ENCODE measurements at regions not wholly inside any gene's neighbourhood (a gene's known extent, or its start where the extent isn't known, plus 50 kb on each side); places are given as distances from the start of the nearest gene placed in this dataset.

DNA sequence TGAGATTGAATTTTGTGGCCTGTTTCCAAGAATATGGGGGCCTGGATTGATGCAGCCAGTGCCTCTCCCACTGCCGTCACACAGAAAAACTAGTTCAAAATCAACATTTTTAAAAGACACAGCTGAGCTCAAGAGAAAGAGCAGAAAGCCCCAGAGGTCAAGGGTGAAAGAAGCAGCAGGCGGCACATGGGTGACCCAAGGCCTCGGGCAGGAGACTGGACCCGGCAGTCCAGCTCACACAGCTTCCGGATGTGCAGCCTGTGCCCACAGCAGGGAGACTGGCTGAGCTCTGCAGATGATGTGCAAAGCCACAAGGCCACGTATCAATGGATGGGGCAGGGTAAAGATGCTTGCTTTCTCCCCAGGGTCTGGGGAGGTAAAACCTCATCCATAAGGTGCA lies 50.4 kb upstream of the RNF32 start:
- H3K4me1 Mint-ChIP-seq (ENCODE audit: low read depth) = no peaks in the 10 kb centered on the region
- POLR2A ChIA-PET = no interaction called here

GRCh38 chr7:156589808-156590207 lies 50.8 kb upstream of the RNF32 start:
- Mint-ChIP-seq H3K27me3 (ENCODE audit: low read depth) (peaks cover 9% of the 10 kb centered on the region), H3K27ac (no peak overlapping the region), H3K36me3 (ENCODE audit: low read depth) (no peaks in the 10 kb centered on the region), H3K4me3 (no peak overlapping the region), H3K9me3 (ENCODE audit: insufficient read depth) (peaks cover 9% of the 10 kb centered on the region), H3K4me1 (ENCODE audit: low read depth) (no peaks in the 10 kb centered on the region)
- no peak for ATAC-seq
- DNase-seq = no peak
- ChIA-PET CTCF (no interaction called here), POLR2A (no interaction called here)

More for the DNA sequence above, 50.4 kb upstream of the RNF32 start:
- H3K27me3 Mint-ChIP-seq (ENCODE audit: low read depth) = peaks cover 7% of the 10 kb centered on the region
- peaks cover 9% of the 10 kb centered on the region for H3K9me3 Mint-ChIP-seq (ENCODE audit: insufficient read depth)
- CTCF ChIA-PET = no interaction called here
- no peak for ATAC-seq
- no peak overlapping the region for H3K27ac Mint-ChIP-seq
- H3K4me3 Mint-ChIP-seq = no peak overlapping the region
- DNase-seq = no peak
- no peaks in the 10 kb centered on the region for H3K36me3 Mint-ChIP-seq (ENCODE audit: low read depth)

- peaks cover 9% of the 10 kb centered on the region for H3K27me3 Mint-ChIP-seq (ENCODE audit: low read depth)
- no peak overlapping the region for H3K27ac Mint-ChIP-seq
- DNase-seq = no peak
- H3K4me3 Mint-ChIP-seq = no peak overlapping the region
- ChIA-PET CTCF (no interaction called here), POLR2A (no interaction called here)
- H3K36me3 Mint-ChIP-seq (ENCODE audit: low read depth) = no peaks in the 10 kb centered on the region
- no peaks in the 10 kb centered on the region for H3K9me3 Mint-ChIP-seq (ENCODE audit: insufficient read depth)
- ATAC-seq = no peak
- no peaks in the 10 kb centered on the region for H3K4me1 Mint-ChIP-seq (ENCODE audit: low read depth)
Observed at GRCh38 chr7:156585926-156586325, 54.6 kb upstream of the RNF32 start.

DNA sequence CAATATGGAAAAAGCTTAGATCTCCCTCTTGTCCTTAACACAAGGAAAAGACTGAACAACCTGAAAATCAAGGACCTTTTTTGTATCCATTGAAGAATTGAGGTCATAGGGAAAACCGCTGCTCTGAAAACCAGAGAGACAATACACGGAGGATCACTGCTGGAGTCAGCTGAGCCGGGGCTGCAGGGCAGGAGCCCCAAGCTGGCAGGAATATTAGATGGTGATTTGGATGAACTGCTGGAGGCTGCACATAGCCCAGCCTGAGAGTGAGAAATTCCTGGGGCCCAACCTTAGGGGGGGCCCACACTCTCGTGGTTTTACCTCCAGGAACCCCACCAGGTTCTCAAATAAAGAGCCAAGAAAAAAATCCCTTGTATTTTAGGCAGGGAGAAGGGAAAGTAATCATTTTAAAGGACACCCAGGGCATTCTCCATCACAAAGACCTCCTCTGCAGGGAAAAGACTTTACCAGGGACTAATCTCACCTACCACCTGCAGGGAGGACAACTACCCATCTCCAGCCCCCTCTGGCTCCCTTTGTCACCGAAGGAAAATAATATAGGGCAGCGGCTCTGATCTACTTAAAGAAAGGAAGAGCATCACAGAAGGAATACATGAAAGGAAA lies 55.4 kb upstream of the RNF32 start:
- H3K9me3 Mint-ChIP-seq (ENCODE audit: insufficient read depth) = no peaks in the 10 kb centered on the region
- no peak overlapping the region for H3K27ac Mint-ChIP-seq
- H3K27me3 Mint-ChIP-seq (ENCODE audit: low read depth) = peaks cover 11% of the 10 kb centered on the region
- no peaks in the 10 kb centered on the region for H3K4me1 Mint-ChIP-seq (ENCODE audit: low read depth)
- CTCF ChIA-PET = no interaction called here
- ATAC-seq = no peak
- no peak for DNase-seq
- no peaks in the 10 kb centered on the region for H3K36me3 Mint-ChIP-seq (ENCODE audit: low read depth)
- no peak overlapping the region for H3K4me3 Mint-ChIP-seq
- POLR2A ChIA-PET = no interaction called here

DNA sequence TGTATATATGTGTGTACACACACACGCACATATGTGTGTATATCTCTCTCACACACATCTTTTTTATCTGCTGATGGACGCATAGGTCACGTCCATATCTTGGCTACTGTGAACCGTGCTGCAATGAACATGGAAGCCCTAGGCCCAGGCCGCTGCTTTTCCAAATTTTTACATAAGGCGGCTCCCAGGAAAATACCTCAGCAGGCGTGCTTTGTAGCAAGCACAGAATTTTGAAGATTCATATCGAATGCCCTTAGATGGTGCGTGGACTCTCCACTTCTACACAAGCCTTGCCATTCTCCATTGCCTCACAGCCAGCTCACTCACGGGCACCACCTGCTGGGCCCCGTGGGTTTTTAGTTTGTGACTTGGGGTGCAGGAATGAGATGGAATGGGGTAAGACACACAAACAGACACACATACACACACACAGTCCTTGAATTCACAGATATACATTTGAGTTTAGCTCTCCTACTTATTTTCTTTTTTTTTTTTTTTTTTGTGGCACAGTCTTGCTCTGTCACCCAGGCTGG lies 57.9 kb upstream of the RNF32 start:
- H3K27ac Mint-ChIP-seq = no peak overlapping the region
- no peak for ATAC-seq
- POLR2A ChIA-PET = no interaction called here
- H3K27me3 Mint-ChIP-seq (ENCODE audit: low read depth) = peaks cover 11% of the 10 kb centered on the region
- H3K9me3 Mint-ChIP-seq (ENCODE audit: insufficient read depth) = no peaks in the 10 kb centered on the region
- CTCF ChIA-PET = no interaction called here
- H3K36me3 Mint-ChIP-seq (ENCODE audit: low read depth) = no peaks in the 10 kb centered on the region
- no peak overlapping the region for H3K4me3 Mint-ChIP-seq
- no peaks in the 10 kb centered on the region for H3K4me1 Mint-ChIP-seq (ENCODE audit: low read depth)
- DNase-seq = no peak

DNA sequence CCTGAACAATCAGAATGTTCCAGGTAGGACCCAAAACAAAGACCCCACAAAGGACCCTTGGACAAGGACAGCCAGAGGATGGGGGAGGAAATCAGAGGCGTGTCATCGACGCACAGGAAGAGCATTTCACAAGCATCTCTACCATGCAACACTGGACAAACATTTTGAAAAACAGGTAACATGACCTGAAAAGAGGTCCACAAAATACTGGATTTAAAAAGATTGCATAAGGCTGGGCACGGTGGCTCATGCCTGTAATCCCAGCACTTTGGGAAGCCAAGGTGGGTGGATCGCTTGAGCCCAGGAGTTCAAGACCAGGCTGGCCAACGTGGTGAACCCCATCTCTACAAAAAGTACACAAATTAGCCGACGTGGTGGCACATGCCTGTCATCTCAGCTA lies 60.5 kb upstream of the RNF32 start:
- H3K9me3 Mint-ChIP-seq (ENCODE audit: insufficient read depth) = no peaks in the 10 kb centered on the region
- no peak for DNase-seq
- ChIA-PET CTCF (no interaction called here), POLR2A (no interaction called here)
- H3K36me3 Mint-ChIP-seq (ENCODE audit: low read depth) = no peaks in the 10 kb centered on the region
- peaks cover 11% of the 10 kb centered on the region for H3K27me3 Mint-ChIP-seq (ENCODE audit: low read depth)
- no peak overlapping the region for H3K27ac Mint-ChIP-seq
- H3K4me1 Mint-ChIP-seq (ENCODE audit: low read depth) = no peaks in the 10 kb centered on the region
- H3K4me3 Mint-ChIP-seq = no peak overlapping the region
- ATAC-seq = no peak

- no peak overlapping the region for H3K27ac Mint-ChIP-seq
- H3K27me3 Mint-ChIP-seq (ENCODE audit: low read depth) = peaks cover 14% of the 10 kb centered on the region
- ChIA-PET CTCF (no interaction called here), POLR2A (no interaction called here)
- no peaks in the 10 kb centered on the region for H3K4me1 Mint-ChIP-seq (ENCODE audit: low read depth)
- H3K4me3 Mint-ChIP-seq = no peak overlapping the region
- ATAC-seq (no peak), DNase-seq (no peak)
- no peaks in the 10 kb centered on the region for H3K36me3 Mint-ChIP-seq (ENCODE audit: low read depth)
- no peaks in the 10 kb centered on the region for H3K9me3 Mint-ChIP-seq (ENCODE audit: insufficient read depth)
Observed at GRCh38 chr7:156579566-156579965, 61.0 kb upstream of the RNF32 start.

DNA sequence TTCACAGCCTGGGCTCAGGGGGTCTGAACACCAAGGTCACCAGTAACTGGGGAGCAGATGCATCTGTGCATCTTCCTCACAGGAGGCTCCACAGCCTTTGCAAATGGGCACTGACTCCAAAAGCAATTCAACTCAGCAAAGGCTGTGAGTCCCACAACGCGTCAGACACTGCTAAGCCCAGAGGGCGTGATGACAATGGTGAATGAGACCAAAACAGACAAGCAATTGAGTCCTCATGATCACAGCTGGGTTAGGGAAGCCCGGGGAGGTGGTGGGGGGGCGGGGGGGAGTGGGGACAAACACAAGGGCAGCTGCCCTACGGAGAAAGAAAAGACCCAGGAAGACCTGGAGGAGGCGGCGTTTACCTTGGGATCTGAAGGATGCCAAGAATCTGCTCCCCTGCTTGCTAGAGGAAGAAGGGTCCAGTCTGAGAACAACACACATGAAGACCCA lies 61.6 kb upstream of the RNF32 start:
- POLR2A ChIA-PET = no interaction called here
- Mint-ChIP-seq H3K9me3 (ENCODE audit: insufficient read depth) (no peaks in the 10 kb centered on the region), H3K36me3 (ENCODE audit: low read depth) (no peaks in the 10 kb centered on the region), H3K27me3 (ENCODE audit: low read depth) (peaks cover 13% of the 10 kb centered on the region), H3K27ac (no peak overlapping the region), H3K4me3 (no peak overlapping the region), H3K4me1 (ENCODE audit: low read depth) (no peaks in the 10 kb centered on the region)
- ATAC-seq = no peak
- CTCF ChIA-PET = no interaction called here
- no peak for DNase-seq

GRCh38 chr7:156578578-156578940 lies 62.0 kb upstream of the RNF32 start:
- H3K9me3 Mint-ChIP-seq (ENCODE audit: insufficient read depth) = no peaks in the 10 kb centered on the region
- H3K27me3 Mint-ChIP-seq (ENCODE audit: low read depth) = peaks cover 15% of the 10 kb centered on the region
- DNase-seq = no peak
- H3K4me1 Mint-ChIP-seq (ENCODE audit: low read depth) = no peaks in the 10 kb centered on the region
- ChIA-PET CTCF (no interaction called here), POLR2A (no interaction called here)
- no peak overlapping the region for H3K4me3 Mint-ChIP-seq
- no peak overlapping the region for H3K27ac Mint-ChIP-seq
- no peak for ATAC-seq
- no peaks in the 10 kb centered on the region for H3K36me3 Mint-ChIP-seq (ENCODE audit: low read depth)

DNA sequence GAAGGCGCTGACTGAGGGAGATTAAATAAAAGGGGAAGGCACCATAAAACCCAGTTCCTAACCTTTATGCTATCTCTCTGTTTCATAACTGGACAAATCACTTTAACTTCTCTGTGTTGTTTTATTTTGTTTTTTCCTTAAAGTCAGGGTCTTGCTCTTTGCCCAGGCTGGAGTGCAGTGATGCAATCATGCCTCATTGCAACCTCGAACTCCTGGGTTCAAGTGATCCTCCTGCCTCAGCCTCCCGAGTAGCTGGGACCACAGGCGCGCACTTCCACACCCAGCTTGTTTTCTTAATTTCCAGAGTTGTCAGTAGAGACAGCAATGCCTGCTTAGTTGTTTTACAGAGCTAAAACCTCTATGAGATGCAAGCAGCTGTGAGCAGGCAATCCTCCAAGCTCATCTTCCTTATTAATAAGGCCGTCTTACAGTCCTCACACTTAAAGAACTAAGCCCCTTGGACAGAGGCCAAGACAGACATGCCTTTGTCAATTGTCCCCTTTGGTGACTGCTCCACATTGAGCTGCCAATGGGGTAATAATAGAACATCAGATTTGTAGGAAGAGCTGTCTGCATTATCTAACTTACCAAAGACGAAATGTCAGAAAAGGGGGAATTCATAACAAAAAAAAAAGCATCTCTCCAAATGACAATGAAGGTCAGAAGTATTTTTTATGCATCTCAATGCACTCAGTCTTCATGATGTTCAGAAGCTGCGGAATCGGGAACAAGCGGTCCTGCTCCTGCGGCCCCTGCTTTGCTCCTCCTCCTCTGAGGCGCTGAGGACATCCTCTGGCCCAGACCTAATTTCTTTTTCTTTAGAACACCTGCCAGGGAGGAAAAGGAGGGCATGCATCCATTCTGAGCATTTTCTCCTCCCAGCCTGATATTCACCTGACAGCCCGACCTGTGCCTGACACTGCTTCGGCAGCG lies 62.7 kb upstream of the RNF32 start:
- H3K4me3 Mint-ChIP-seq = no peak overlapping the region
- ChIA-PET POLR2A (no interaction called here), CTCF (no interaction called here)
- H3K36me3 Mint-ChIP-seq (ENCODE audit: low read depth) = no peaks in the 10 kb centered on the region
- no peak for DNase-seq
- H3K27me3 Mint-ChIP-seq (ENCODE audit: low read depth) = peaks cover 17% of the 10 kb centered on the region
- no peaks in the 10 kb centered on the region for H3K9me3 Mint-ChIP-seq (ENCODE audit: insufficient read depth)
- H3K4me1 Mint-ChIP-seq (ENCODE audit: low read depth) = no peaks in the 10 kb centered on the region
- no peak overlapping the region for H3K27ac Mint-ChIP-seq
- no peak for ATAC-seq

DNA sequence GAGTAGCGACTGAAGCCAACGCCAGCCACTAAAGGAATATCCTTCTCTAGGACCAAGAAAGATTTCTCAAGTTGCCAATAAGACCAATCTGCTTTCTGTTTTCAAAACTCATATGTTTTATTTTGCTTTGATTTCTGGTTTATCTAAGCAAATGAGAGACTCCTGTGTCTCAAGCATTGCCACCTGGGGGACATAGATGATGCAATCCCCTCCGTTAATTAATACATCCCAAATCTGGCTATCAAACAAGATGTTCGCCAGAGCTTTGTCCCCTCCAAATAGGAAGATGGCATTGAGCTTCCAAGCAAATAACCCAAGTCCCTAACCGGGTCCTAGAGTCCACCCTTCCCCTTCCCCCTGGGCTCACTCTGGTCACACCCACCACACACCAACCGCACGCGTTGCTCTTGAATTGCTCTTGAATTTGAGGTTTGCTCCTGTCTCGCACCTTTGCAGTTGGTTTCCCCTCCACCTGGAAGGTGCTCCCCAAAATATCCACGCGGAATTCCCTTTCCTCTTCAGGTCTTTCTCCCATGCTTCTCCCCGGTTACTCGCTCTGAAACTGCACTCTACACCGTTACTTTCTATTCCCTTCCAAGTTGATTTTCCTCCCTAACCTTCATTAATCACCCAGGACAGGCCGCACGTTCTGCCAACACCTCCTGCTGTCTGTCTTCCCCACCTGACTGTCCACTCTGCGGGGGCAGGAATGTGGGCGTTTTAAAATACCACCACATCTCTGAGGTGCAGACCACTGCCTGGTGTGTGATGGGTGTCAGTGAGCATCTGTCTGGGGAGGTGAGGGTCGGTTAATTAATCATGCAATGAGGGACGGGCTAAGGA lies 64.1 kb upstream of the RNF32 start:
- Mint-ChIP-seq H3K36me3 (ENCODE audit: low read depth) (no peaks in the 10 kb centered on the region), H3K9me3 (ENCODE audit: insufficient read depth) (no peaks in the 10 kb centered on the region), H3K4me1 (ENCODE audit: low read depth) (no peaks in the 10 kb centered on the region), H3K4me3 (no peak overlapping the region), H3K27ac (no peak overlapping the region), H3K27me3 (ENCODE audit: low read depth) (peaks cover 17% of the 10 kb centered on the region)
- POLR2A ChIA-PET = no interaction called here
- CTCF ChIA-PET = no interaction called here
- DNase-seq (no peak), ATAC-seq (no peak)

DNA sequence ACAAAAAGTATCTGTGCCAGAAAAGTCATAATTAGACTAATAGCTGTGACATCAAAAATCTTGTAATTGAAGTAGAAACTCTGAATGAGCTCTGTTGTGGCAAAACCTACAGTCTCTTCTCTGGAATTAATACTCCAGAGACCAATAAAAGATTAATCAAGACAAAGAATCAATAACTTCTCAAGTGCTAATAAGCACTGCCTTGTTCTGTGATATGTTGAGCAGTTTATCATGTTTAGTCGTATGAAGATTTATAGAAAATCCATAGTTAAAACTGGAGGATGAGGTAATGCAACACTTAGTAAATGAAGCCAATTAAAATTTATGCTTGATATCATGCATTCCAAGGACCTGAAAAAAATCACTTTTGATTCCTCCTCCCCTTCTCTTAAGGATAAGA lies 72.3 kb upstream of the RNF32 start:
- Mint-ChIP-seq H3K27ac (no peak overlapping the region), H3K36me3 (ENCODE audit: low read depth) (no peaks in the 10 kb centered on the region), H3K9me3 (ENCODE audit: insufficient read depth) (peaks cover 7% of the 10 kb centered on the region), H3K4me3 (no peak overlapping the region), H3K27me3 (ENCODE audit: low read depth) (peaks cover 9% of the 10 kb centered on the region), H3K4me1 (ENCODE audit: low read depth) (no peaks in the 10 kb centered on the region)
- ChIA-PET CTCF (no interaction called here), POLR2A (no interaction called here)
- DNase-seq (no peak), ATAC-seq (no peak)

Measured in activated CD8-positive, alpha-beta T cell treated with anti-CD3 and anti-CD28 coated beads, Interleukin-2, amount 10 ng/mL, durations not matched to agents 7 days and 5 days (primary cell).